ENCODE measurements at regions not wholly inside any gene's neighbourhood (a gene's known extent, or its start where the extent isn't known, plus 50 kb on each side); places are given as distances from the start of the nearest gene placed in this dataset.
A peak's percentile ranks its signal among the peaks of the same experiment; 100 is the strongest.

DNA sequence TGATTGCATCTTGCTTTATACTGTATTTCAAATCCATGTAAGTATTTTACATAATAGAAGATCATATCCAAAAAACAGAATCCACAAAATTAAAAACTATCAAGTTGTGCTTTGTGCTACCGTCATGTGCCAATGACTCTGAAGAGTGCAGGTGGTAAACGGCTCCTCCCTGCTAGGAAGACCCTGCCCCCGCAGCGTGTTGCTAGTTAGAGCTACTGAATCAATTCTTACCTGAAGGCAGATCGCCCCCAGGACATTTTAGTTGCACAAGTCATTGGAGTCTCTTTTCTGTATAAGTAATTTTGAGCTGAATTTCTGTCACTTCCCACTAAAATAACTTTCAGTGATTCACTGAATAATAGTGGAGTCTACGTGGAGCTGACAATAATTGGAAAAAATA, 599.5 kb upstream of the ZFP42 start:
- TF ChIP-seq GATA3 (IDR thresholded peaks at IDR 0.05; ENCODE audit: low read depth, low read length): no peak
- TF ChIP-seq GATA2 (IDR thresholded peaks at IDR 0.05; ENCODE audit: low read depth, low read length): no peak

DNA sequence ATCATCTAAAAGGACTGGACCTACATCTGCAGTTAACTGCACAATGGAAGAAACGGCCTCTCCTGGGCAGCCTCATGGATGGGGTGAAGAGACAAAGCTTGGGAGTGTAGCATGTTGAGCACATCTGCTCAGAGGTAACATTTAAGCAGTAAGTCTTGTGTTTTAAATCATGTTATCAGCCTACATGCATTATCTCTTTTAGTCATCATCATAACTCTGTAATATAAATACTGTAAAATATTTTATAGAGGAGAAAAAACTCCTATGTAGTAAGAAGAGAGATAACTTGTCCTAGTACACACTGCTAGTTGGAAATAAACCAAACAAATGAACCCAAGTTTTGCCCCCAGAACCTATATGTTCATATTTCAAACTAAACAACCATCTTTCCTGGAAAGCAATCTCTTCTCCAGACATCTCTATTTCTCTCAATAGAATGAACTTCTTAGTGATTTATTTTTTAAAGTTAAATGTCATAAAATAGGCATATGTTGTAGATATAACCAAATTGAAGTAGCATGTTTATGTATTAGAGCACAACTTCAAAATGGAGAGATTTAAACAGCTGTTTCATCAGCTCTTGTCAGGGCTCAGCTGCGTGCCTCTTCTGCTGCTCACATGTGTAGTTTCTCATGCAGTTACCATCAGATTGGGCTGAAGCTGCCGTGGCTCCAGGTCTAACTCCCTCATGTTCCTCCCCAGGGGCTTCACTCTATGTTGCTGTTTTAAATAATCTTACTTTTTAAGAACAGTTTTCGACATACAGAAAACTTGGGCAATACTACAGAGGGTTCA, 581.8 kb upstream of the ZFP42 start:
- TF ChIP-seq GATA3 (IDR thresholded peaks at IDR 0.05; ENCODE audit: low read depth, low read length) (no peak), GATA2 (IDR thresholded peaks at IDR 0.05; ENCODE audit: low read depth, low read length) (no peak)

GRCh38 chr4:187414716-187415115, 580.9 kb upstream of the ZFP42 start:
- no peak for TF ChIP-seq GATA2 (IDR thresholded peaks at IDR 0.05; ENCODE audit: low read depth, low read length)
- no peak for TF ChIP-seq GATA3 (IDR thresholded peaks at IDR 0.05; ENCODE audit: low read depth, low read length)

GRCh38 chr4:187415231-187415630, 580.3 kb upstream of the ZFP42 start:
- no peak for TF ChIP-seq GATA2 (IDR thresholded peaks at IDR 0.05; ENCODE audit: low read depth, low read length)
- no peak for TF ChIP-seq GATA3 (IDR thresholded peaks at IDR 0.05; ENCODE audit: low read depth, low read length)

GRCh38 chr4:187416216-187416615, 579.4 kb upstream of the ZFP42 start:
- TF ChIP-seq GATA3 (IDR thresholded peaks at IDR 0.05; ENCODE audit: low read depth, low read length) (no peak), GATA2 (IDR thresholded peaks at IDR 0.05; ENCODE audit: low read depth, low read length) (no peak)

DNA sequence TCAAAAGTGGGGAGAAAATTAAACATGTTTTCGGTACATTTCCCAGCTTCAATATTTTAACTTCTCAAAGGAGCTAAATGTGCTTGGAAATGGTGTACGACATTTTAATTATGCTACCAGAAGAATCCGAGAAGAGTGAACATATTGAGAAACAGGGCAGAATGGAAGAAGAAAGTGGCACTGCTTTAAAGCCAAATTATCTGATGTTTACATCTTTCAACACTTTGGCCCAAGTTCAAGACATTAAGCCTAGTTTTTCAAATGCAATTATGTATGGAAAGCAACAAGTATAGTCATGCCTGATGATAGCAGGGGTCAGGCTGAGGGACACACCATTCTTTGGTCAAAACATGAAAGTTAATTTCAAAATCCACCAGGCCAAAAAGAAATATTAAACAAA, 577.9 kb upstream of the ZFP42 start:
- TF ChIP-seq GATA3 (IDR thresholded peaks at IDR 0.05; ENCODE audit: low read depth, low read length): no peak
- no peak for TF ChIP-seq GATA2 (IDR thresholded peaks at IDR 0.05; ENCODE audit: low read depth, low read length)

DNA sequence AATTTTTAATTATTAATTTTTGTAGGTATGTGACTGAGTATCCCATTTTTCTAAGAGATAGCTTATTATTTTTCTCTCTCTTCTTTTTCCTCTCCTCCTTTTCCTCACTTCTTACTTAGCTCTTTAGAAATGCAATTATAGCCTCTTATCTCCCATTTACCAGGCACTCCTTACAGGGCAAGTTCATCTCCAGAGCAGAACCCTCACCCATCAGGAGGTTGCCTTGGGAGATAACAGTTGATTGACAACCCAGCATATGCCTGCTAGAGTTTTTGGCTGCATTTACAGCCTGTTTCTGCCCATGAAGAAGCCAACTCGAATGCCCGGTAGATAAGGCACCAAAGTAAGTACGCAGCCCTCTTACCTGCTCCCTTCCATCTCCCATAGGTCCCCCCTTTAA, 572.9 kb upstream of the ZFP42 start:
- TF ChIP-seq GATA2 (IDR thresholded peaks at IDR 0.05; ENCODE audit: low read depth, low read length) (no peak), GATA3 (IDR thresholded peaks at IDR 0.05; ENCODE audit: low read depth, low read length) (no peak)

DNA sequence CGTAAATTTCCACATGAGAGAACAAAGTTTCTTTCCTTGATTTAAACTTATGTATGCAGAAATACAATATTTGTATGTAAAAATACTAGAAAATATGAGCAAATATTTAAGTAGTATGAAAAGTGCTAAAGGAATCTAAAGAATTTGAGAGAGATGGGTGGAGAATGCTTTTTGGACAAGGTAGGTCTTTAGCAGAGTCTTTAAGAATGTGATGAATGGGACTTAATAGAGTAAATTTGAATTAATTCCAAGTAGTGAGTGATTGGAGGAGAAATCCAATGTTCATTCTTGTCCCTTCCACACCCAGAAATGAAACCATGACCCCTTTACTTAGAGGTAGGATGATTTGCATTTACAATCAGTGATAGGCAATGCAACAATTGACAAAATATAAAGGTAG, 570.9 kb upstream of the ZFP42 start:
- no peak for TF ChIP-seq GATA3 (IDR thresholded peaks at IDR 0.05; ENCODE audit: low read depth, low read length)
- no peak for TF ChIP-seq GATA2 (IDR thresholded peaks at IDR 0.05; ENCODE audit: low read depth, low read length)

DNA sequence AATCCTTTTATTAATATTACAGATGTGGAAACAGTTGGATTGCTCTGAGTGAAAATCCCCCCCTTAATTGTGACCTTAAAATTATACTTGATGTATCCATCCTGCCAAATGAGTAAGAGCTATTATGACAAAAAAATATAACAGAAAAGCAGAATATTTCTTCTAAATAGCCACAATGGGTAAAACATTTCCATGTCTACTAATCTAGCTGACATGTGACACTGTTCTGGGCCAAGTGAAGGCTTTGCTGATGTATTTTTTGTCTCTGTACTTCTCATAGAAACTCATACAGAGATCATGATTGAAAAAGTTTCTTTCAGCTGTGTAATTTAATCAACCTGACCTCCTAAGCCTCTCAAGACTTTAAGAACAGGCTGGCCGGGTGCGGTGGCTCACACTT, 569.1 kb upstream of the ZFP42 start:
- no peak for TF ChIP-seq GATA2 (IDR thresholded peaks at IDR 0.05; ENCODE audit: low read depth, low read length)
- no peak for TF ChIP-seq GATA3 (IDR thresholded peaks at IDR 0.05; ENCODE audit: low read depth, low read length)

- no peak for TF ChIP-seq GATA3 (IDR thresholded peaks at IDR 0.05; ENCODE audit: low read depth, low read length)
- no peak for TF ChIP-seq GATA2 (IDR thresholded peaks at IDR 0.05; ENCODE audit: low read depth, low read length)
Observed at GRCh38 chr4:187432310-187432709, 563.3 kb upstream of the ZFP42 start.

GRCh38 chr4:187433141-187433540, 562.4 kb upstream of the ZFP42 start:
- TF ChIP-seq GATA3 (IDR thresholded peaks at IDR 0.05; ENCODE audit: low read depth, low read length) (no peak), GATA2 (IDR thresholded peaks at IDR 0.05; ENCODE audit: low read depth, low read length) (no peak)

GRCh38 chr4:187436251-187436650, 559.3 kb upstream of the ZFP42 start:
- no peak for TF ChIP-seq GATA2 (IDR thresholded peaks at IDR 0.05; ENCODE audit: low read depth, low read length)
- no peak for TF ChIP-seq GATA3 (IDR thresholded peaks at IDR 0.05; ENCODE audit: low read depth, low read length)

GRCh38 chr4:187444061-187444460, 551.5 kb upstream of the ZFP42 start:
- TF ChIP-seq GATA3 (IDR thresholded peaks at IDR 0.05; ENCODE audit: low read depth, low read length) (no peak), GATA2 (IDR thresholded peaks at IDR 0.05; ENCODE audit: low read depth, low read length) (no peak)

DNA sequence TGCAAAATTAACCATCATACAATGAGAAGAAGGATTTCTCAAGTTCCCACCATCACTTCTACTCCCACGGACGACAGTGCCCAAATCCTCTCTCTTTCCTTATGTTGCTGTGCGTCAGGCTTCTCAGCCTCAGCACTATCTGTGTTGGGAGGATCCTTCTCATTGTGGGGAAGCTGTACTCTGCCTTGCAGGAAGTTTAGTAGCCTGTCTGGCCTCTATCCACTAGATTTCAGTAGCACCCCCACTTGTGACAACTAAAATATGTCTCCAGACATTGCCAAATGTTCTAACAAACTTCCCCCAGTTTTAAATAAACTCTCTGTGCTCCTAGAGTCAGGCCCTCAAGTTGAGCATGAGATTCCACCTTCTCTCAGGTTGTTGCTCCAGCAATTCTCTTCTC, 545.9 kb upstream of the ZFP42 start:
- TF ChIP-seq GATA3 (IDR thresholded peaks at IDR 0.05; ENCODE audit: low read depth, low read length) (no peak), GATA2 (IDR thresholded peaks at IDR 0.05; ENCODE audit: low read depth, low read length) (no peak)

GRCh38 chr4:187451776-187452175, 543.8 kb upstream of the ZFP42 start:
- no peak for TF ChIP-seq GATA3 (IDR thresholded peaks at IDR 0.05; ENCODE audit: low read depth, low read length)
- peak; percentile 67; the same call in 1 of the 2 replicates for TF ChIP-seq GATA2 (IDR thresholded peaks at IDR 0.05; ENCODE audit: low read depth, low read length)
